GM18870 (cell line): ENCODE measurements at regions not wholly inside any gene's neighbourhood (a gene's known extent, or its start where the extent isn't known, plus 50 kb on each side); places are given as distances from the start of the nearest gene placed in this dataset.
A peak's percentile ranks its signal among the peaks of the same experiment; 100 is the strongest.

Experiments used
- ATAC-seq: cut with Tn5 transposase; IDR thresholded peaks from one replicate; pipeline ENCODE4 v1.9.1; 2021; ENCODE audit warnings: moderate library complexity; ENCODE audit not compliant: unreplicated experiment

- ATAC-seq, result no peak
Measured at GRCh38 chr6:105817961-105818360, 268.2 kb upstream of the PRDM1 start.

GRCh38 chr6:105817370-105817769, 268.8 kb upstream of the PRDM1 start:
- ATAC-seq, result no peak

GRCh38 chr6:105816847-105817246, 269.3 kb upstream of the PRDM1 start:
- no peak for ATAC-seq

GRCh38 chr6:105815661-105816555, 270.2 kb upstream of the PRDM1 start:
- ATAC-seq, result no peak

- ATAC-seq, result no peak
Measured at GRCh38 chr6:105814745-105815536, 271.2 kb upstream of the PRDM1 start.

GRCh38 chr6:105810922-105811482, 275.1 kb upstream of the PRDM1 start:
- no peak for ATAC-seq

- peak; percentile 83 for ATAC-seq
Measured at GRCh38 chr6:105810105-105810921, 275.8 kb upstream of the PRDM1 start.

- no peak for ATAC-seq
Measured at GRCh38 chr6:105808571-105808970, 277.6 kb upstream of the PRDM1 start.

GRCh38 chr6:105807905-105808304, 278.2 kb upstream of the PRDM1 start:
- no peak for ATAC-seq

GRCh38 chr6:105806486-105806920, 279.6 kb upstream of the PRDM1 start:
- ATAC-seq, result no peak

GRCh38 chr6:105805501-105806023, 280.6 kb upstream of the PRDM1 start:
- ATAC-seq, result no peak

- no peak for ATAC-seq
Measured at GRCh38 chr6:105804424-105804823, 281.7 kb upstream of the PRDM1 start.

GRCh38 chr6:105804000-105804399, 282.1 kb upstream of the PRDM1 start:
- no peak for ATAC-seq

GRCh38 chr6:105803442-105803841, 282.7 kb upstream of the PRDM1 start:
- ATAC-seq, result no peak

GRCh38 chr6:105802703-105803102, 283.4 kb upstream of the PRDM1 start:
- no peak for ATAC-seq

GRCh38 chr6:105800871-105801270, 285.3 kb upstream of the PRDM1 start:
- no peak for ATAC-seq

- ATAC-seq, result no peak
Measured at GRCh38 chr6:105800398-105800797, 285.7 kb upstream of the PRDM1 start.

GRCh38 chr6:105799056-105799455, 287.1 kb upstream of the PRDM1 start:
- no peak for ATAC-seq

GRCh38 chr6:105797983-105798453, 288.1 kb upstream of the PRDM1 start:
- no peak for ATAC-seq

GRCh38 chr6:105797286-105797979, 288.7 kb upstream of the PRDM1 start:
- no peak for ATAC-seq
